ENCODE measurements at regions not wholly inside any gene's neighbourhood (a gene's known extent, or its start where the extent isn't known, plus 50 kb on each side); places are given as distances from the start of the nearest gene placed in this dataset.
"Not testable (repeated sequence)": the region's sequence is repeated elsewhere in the genome, so short reads cannot be mapped to it uniquely, and the experiment has no call there.

GRCh38 chr9:102892025-102892424 lies 103.1 kb upstream of the CYLC2 start:
- WGBS (ENCODE audit: insufficient coverage), result no CpG with 5 or more reads among the region's 2 CpGs
- intact Hi-C loops (cut with micrococcal nuclease), result no loop called here
- Mint-ChIP-seq H3K9me3 (ENCODE audit: insufficient read depth) (no peaks in the 10 kb centered on the region), H3K4me3 (no peak overlapping the region), H3K4me1 (no peaks in the 10 kb centered on the region), H3K27ac (no peak overlapping the region), H3K27me3 (no peaks in the 10 kb centered on the region)
- H3K4me3 ChIP-seq (ENCODE audit: control extremely low read depth in 1 of 5, extremely low read depth in 1 of 5, insufficient read depth in 1 of 5, low read depth in 2 of 5, low read length in 4 of 5), result no peak overlapping the region
- no peaks in the 10 kb centered on the region for H3K9me3 ChIP-seq (ENCODE audit: control extremely low read depth in 1 of 3, control insufficient read depth in 2 of 3, insufficient read depth in 1 of 3, low read length in 2 of 3)
- no peak overlapping the region for H3K9ac ChIP-seq (ENCODE audit: low read length)
- H3K79me2 ChIP-seq (ENCODE audit: control insufficient read depth, insufficient read depth, low read length), result no peaks in the 10 kb centered on the region
- H3K27ac ChIP-seq (ENCODE audit: low read length in 2 of 2), result no peak overlapping the region
- ATAC-seq (ENCODE audit: low read depth) (no peak), DNase-seq (no peak)
- H4K20me1 ChIP-seq (ENCODE audit: control insufficient read depth, insufficient read depth, low read length, poor library complexity, severe bottlenecking), result no peaks in the 10 kb centered on the region
- ChIA-PET CTCF (no interaction called here), POLR2A (no interaction called here)
- no peaks in the 10 kb centered on the region for H3K27me3 ChIP-seq (replicated peaks in 1 of 4; ENCODE audit: control extremely low read depth in 1 of 4, control insufficient read depth in 3 of 4, insufficient read depth in 4 of 4, low read length in 3 of 4)
- no peaks in the 10 kb centered on the region for H3K4me1 ChIP-seq (ENCODE audit: control insufficient read depth in 2 of 2, insufficient read depth in 2 of 2, low read length in 2 of 2)
- H3K36me3 ChIP-seq (replicated peaks in 1 of 2; ENCODE audit: control extremely low read depth in 1 of 2, control insufficient read depth in 1 of 2, extremely low read depth in 1 of 2, insufficient read depth in 2 of 2, low read length in 1 of 2), result no peaks in the 10 kb centered on the region
- no peak overlapping the region for H2AFZ ChIP-seq (ENCODE audit: insufficient read depth, low read depth, low read length, poor library complexity, severe bottlenecking)
- no peak overlapping the region for H3K4me2 ChIP-seq (replicated peaks; ENCODE audit: low read depth, low read length, poor library complexity, severe bottlenecking)
- TF ChIP-seq, protein P1, sequence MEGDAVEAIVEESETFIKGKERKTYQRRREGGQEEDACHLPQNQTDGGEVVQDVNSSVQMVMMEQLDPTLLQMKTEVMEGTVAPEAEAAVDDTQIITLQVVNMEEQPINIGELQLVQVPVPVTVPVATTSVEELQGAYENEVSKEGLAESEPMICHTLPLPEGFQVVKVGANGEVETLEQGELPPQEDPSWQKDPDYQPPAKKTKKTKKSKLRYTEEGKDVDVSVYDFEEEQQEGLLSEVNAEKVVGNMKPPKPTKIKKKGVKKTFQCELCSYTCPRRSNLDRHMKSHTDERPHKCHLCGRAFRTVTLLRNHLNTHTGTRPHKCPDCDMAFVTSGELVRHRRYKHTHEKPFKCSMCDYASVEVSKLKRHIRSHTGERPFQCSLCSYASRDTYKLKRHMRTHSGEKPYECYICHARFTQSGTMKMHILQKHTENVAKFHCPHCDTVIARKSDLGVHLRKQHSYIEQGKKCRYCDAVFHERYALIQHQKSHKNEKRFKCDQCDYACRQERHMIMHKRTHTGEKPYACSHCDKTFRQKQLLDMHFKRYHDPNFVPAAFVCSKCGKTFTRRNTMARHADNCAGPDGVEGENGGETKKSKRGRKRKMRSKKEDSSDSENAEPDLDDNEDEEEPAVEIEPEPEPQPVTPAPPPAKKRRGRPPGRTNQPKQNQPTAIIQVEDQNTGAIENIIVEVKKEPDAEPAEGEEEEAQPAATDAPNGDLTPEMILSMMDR (IDR thresholded peaks at IDR 0.05), result no peak
- no peak for TF ChIP-seq EZH2 (IDR thresholded peaks at IDR 0.05; ENCODE audit: borderline replicate concordance, insufficient read depth, low read depth, low read length, poor library complexity, severe bottlenecking)

DNA sequence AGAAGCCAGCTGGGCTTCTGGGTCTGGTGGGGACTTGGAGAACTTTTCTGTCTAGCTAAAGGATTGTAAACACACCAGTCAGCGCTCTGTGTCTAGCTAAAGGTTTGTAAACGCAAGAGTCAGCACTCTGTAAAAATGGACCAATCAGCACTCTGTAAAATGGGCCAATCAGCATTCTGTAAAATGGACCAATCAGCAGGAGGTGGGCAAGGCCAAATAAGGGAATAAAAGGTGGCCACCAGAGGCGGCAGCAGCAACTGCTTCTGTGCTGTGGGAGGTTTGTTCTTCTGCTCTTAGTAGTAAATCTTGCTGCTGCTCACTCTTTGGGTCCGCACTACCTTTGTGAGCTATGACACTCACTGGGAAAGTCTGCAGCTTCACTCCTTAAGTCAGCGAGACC lies 106.4 kb upstream of the CYLC2 start:
- ATAC-seq (ENCODE audit: low read depth); H3K4me1 ChIP-seq (ENCODE audit: control insufficient read depth in 2 of 2, insufficient read depth in 2 of 2, low read length in 2 of 2); H3K4me3 Mint-ChIP-seq; POLR2A ChIA-PET; H3K4me2 ChIP-seq (replicated peaks; ENCODE audit: low read depth, low read length, poor library complexity, severe bottlenecking); H3K27me3 Mint-ChIP-seq; H3K27me3 ChIP-seq (replicated peaks in 1 of 4; ENCODE audit: control extremely low read depth in 1 of 4, control insufficient read depth in 3 of 4, insufficient read depth in 4 of 4, low read length in 3 of 4); DNase-seq; H2AFZ ChIP-seq (ENCODE audit: insufficient read depth, low read depth, low read length, poor library complexity, severe bottlenecking); CTCF ChIA-PET; H3K79me2 ChIP-seq (ENCODE audit: control insufficient read depth, insufficient read depth, low read length); H4K20me1 ChIP-seq (ENCODE audit: control insufficient read depth, insufficient read depth, low read length, poor library complexity, severe bottlenecking); intact Hi-C loops (cut with micrococcal nuclease); H3K36me3 ChIP-seq (replicated peaks in 1 of 2; ENCODE audit: control extremely low read depth in 1 of 2, control insufficient read depth in 1 of 2, extremely low read depth in 1 of 2, insufficient read depth in 2 of 2, low read length in 1 of 2); H3K4me3 ChIP-seq (ENCODE audit: control extremely low read depth in 1 of 5, extremely low read depth in 1 of 5, insufficient read depth in 1 of 5, low read depth in 2 of 5, low read length in 4 of 5); H3K4me1 Mint-ChIP-seq; H3K9me3 Mint-ChIP-seq (ENCODE audit: insufficient read depth); H3K9me3 ChIP-seq (ENCODE audit: control extremely low read depth in 1 of 3, control insufficient read depth in 2 of 3, insufficient read depth in 1 of 3, low read length in 2 of 3); H3K27ac Mint-ChIP-seq; H3K9ac ChIP-seq (ENCODE audit: low read length); H3K27ac ChIP-seq (ENCODE audit: low read length in 2 of 2): not testable (repeated sequence)
- 100% methylated on average over 5 of the region's 5 CpGs for WGBS (ENCODE audit: insufficient coverage)

Data from B cell (primary cell).